Inflammatory macrophage treated with lipopolysaccharide for 4 hours (primary cell): ENCODE measurements at regions not wholly inside any gene's neighbourhood (a gene's known extent, or its start where the extent isn't known, plus 50 kb on each side); places are given as distances from the start of the nearest gene placed in this dataset.

Source experiments
- DNase-seq: peaks from one replicate; pipeline ENCODE4 v3.0.0-alpha.2; 2020

- DNase-seq = no peak
Measured at GRCh38 chr5:7317751-7318150, 78.2 kb upstream of the ADCY2 start.

DNA sequence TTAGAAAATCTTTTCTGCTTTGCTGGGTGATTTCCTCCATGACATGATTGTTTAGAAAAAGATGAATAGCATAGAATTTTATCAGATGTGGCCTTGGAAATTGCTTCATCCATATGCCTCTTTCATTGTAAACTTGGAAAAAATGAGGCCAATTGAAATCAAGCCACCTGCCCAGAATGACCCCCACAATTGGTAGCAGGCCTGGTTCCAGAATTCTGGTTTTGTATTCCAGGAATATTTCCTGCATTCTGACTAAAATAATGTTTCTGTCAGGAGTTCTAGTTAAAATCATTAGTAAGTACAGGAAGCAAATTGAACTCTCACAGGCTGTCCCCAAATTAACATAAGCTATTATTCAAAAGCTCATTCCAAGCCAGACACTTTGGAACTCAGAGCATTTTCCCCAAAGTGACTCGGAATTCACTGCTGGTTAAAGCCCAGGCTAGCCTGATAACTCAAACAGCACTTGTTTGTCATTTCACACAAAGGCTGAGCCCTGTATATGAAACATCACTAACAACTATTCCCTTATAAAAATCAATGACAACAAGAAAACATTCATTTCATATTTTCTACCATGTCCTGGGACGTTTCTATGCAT is 75.1 kb upstream of the ADCY2 start:
- no peak for DNase-seq

DNA sequence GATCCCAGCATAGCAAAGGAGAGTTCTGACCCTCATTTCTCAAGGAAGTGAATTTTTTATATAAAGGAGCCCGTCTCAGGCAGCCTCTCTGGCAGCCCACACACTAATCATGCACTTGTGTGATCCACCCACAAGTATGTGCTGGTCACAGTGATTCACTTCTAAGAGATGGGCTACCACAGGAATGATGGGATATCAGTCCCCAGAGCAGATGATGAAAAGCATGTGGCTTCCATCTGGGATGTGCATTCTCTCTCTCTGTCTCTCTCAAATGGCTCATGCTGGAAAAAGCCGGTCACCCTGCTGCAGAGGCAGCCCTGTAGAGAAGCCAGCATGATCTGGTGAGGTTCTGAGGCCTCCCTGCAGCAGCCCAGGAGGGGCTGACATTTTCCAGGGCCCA is 74.2 kb upstream of the ADCY2 start:
- no peak for DNase-seq

DNA sequence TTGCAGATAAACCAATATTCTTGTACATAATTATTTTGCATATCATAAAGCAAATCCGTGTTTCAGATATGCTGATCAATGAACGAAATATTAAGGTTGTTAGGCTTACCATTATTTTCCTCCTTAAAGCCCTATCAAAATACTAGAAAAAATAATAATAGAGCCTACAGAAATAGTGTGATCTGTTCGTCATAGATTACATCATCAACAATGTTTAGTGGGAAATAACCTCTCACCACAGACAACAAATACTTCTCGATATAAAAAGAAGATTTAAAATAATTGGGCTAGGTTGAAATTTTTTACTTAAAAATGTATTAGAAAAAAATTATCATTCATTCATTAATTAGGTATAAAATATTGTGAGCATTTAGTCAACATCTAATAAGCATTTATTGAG is 71.0 kb upstream of the ADCY2 start:
- DNase-seq = no peak

GRCh38 chr5:7325975-7326913 is 69.7 kb upstream of the ADCY2 start:
- no peak for DNase-seq

DNA sequence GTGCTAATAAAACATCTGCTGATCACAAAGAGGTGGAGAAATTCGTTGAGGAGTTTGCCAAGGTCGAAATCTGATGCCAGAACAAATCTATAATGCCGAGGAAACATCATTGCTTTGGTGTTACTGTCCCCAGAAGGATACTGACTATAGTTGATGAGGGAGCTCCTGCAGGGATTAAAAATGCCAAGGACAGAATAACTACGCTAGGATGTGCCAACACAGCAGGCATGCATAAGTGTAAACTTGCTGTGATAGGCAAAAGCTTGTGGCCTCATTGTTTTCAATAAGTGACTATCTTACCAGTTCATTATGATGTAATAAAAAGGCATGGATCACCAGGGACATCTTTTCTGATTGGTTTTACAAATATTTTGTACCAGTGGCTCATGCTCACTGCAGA is 66.8 kb upstream of the ADCY2 start:
- no peak for DNase-seq

GRCh38 chr5:7329712-7330111 is 66.2 kb upstream of the ADCY2 start:
- DNase-seq = no peak

GRCh38 chr5:7330256-7330655 is 65.7 kb upstream of the ADCY2 start:
- no peak for DNase-seq

DNA sequence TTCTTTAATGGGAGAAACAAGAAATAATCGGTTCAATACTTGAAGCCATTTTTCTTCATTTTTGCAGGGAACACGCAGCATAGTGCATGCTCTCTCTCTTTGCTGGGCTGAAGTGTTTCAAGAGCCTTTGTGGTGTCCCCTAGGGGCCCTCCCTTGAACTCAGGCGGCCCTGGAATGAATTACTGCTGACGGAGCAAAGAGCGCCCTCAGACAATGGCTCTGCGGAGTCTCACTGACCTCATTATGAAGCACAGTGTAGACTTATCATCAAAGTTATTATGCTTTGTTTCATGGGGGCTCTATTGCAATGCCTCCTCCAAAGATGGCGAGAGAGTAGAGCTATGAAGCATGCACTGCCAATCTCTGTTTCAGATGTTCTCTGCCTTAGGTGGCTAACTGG is 64.8 kb upstream of the ADCY2 start:
- no peak for DNase-seq
